Left ventricle myocardium inferior (tissue), 1 donor: ENCODE measurements at regions not wholly inside any gene's neighbourhood (a gene's known extent, or its start where the extent isn't known, plus 50 kb on each side); places are given as distances from the start of the nearest gene placed in this dataset.

Source experiments
- DNase-seq: peaks from one replicate; pipeline ENCODE4 v3.0.0-alpha.2; 2020
- H3K27ac ChIP-seq: fragments of 200-600 bp; replicated peaks from 2 replicates; pipeline ENCODE4 v1.8.0; 2021
- H3K27me3 ChIP-seq: fragments of 200-600 bp; 2 replicates; pipeline ENCODE4 v1.8.0; 2021; ENCODE audit warnings: low read depth
- H3K36me3 ChIP-seq: fragments of 200-600 bp; 2 replicates; pipeline ENCODE4 v1.8.0; 2021
- H3K4me1 ChIP-seq: fragments of 200-600 bp; 2 replicates; pipeline ENCODE4 v1.8.0; 2021
- H3K4me3 ChIP-seq: fragments of 200-600 bp; 2 replicates; pipeline ENCODE4 v1.8.0; 2021; ENCODE audit warnings: mild to moderate bottlenecking, moderate library complexity
- H3K9me3 ChIP-seq: fragments of 200-600 bp; replicated peaks from 2 replicates; pipeline ENCODE4 v1.8.0; 2021
- CTCF ChIP-seq: fragments of 200-600 bp; IDR thresholded peaks from 2 replicates; pipeline ENCODE4 v1.8.0; 2021; ENCODE audit warnings: antibody characterized with exemption, mild to moderate bottlenecking, borderline replicate concordance
- intact Hi-C: fragments of 100-400 bp; cut with micrococcal nuclease; formaldehyde crosslinking; loops from one replicate; pipeline ENCODE4 v1.11.0; 2022
- donor health status: DM: no; HTN: yes; CAD: no; lungs with severe emphysema.

GRCh38 chr3:8450618-8451017 is 51.0 kb upstream of the LMCD1 start:
- no peaks in the 10 kb centered on the region for H3K27me3 ChIP-seq
- TF ChIP-seq CTCF = peak; percentile 24
- H3K27ac ChIP-seq = no peak overlapping the region
- DNase-seq = no peak
- no peaks in the 10 kb centered on the region for H3K36me3 ChIP-seq
- H3K9me3 ChIP-seq = no peaks in the 10 kb centered on the region
- no peak overlapping the region for H3K4me3 ChIP-seq
- intact Hi-C loops = no loop called here
- peaks cover 22% of the 10 kb centered on the region for H3K4me1 ChIP-seq

- peaks cover 12% of the 10 kb centered on the region for H3K4me1 ChIP-seq
- no peak overlapping the region for H3K27ac ChIP-seq
These were observed 49.9 kb upstream of the LMCD1 start for GRCh38 chr3:8451696-8452095.

More at GRCh38 chr3:8451696-8452095, 49.9 kb upstream of the LMCD1 start:
- intact Hi-C loops = no loop called here
- TF ChIP-seq CTCF = no peak
- Histone ChIP-seq H3K36me3 (no peaks in the 10 kb centered on the region), H3K9me3 (no peaks in the 10 kb centered on the region), H3K27me3 (no peaks in the 10 kb centered on the region), H3K4me3 (no peak overlapping the region)
- no peak for DNase-seq
